WERI-Rb-1 (cell line): ENCODE measurements at regions not wholly inside any gene's neighbourhood (a gene's known extent, or its start where the extent isn't known, plus 50 kb on each side); places are given as distances from the start of the nearest gene placed in this dataset.
"Not testable (repeated sequence)": the region's sequence is repeated elsewhere in the genome, so short reads cannot be mapped to it uniquely, and the experiment has no call there.

Source experiments
- DNase-seq: peaks from one replicate; pipeline ENCODE4 v3.0.0-alpha.2; 2020
- H3K27ac ChIP-seq: fragments of 250-450 bp; sonication (Bioruptor Pico); 2 replicates; pipeline ENCODE4 v1.5.1; 2020; ENCODE audit warnings: mild to moderate bottlenecking, moderate library complexity
- H3K27me3 ChIP-seq: fragments of 250-450 bp; sonication (Bioruptor Pico); 2 replicates; pipeline ENCODE4 v1.5.1; 2021; ENCODE audit warnings: mild to moderate bottlenecking, low read depth, moderate library complexity; ENCODE audit not compliant: insufficient read depth, severe bottlenecking
- H3K36me3 ChIP-seq: fragments of 250-450 bp; sonication (Bioruptor Pico); 2 replicates; pipeline ENCODE4 v1.5.1; 2020; ENCODE audit warnings: mild to moderate bottlenecking, moderate library complexity
- H3K4me3 ChIP-seq: 2 replicates; pipeline ENCODE4 v1.5.1; 2011; ENCODE audit warnings: low read depth, mild to moderate bottlenecking, control low read depth, low read length
- H3K9me3 ChIP-seq: fragments of 250-450 bp; sonication (Bioruptor Pico); 2 replicates; pipeline ENCODE4 v1.5.1; 2021; ENCODE audit warnings: mild to moderate bottlenecking, moderate library complexity; ENCODE audit not compliant: severe bottlenecking

DNA sequence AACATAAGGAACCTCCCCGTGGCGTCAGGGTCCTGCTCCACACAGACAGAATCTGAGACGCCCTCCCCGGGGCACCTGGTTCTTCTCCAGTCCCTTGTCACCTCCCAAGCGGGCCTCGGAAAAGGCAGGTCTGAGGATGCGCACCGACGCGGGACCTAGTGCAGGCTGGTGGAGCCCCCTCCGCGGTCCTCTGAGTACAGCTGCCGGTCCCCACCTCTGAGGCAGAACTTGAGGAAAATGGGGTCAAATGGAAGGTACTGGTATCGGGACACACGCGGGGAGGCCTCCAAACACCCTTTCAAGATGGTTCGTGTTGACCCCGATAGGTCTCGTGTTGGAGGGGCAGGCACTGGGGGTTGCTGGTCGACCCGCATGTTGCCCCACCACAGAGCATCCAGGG is 1725.3 kb downstream of the SPATA31A7 start:
- not testable (repeated sequence) for H3K36me3 ChIP-seq, H3K9me3 ChIP-seq, DNase-seq, H3K27ac ChIP-seq, H3K4me3 ChIP-seq, H3K27me3 ChIP-seq

DNA sequence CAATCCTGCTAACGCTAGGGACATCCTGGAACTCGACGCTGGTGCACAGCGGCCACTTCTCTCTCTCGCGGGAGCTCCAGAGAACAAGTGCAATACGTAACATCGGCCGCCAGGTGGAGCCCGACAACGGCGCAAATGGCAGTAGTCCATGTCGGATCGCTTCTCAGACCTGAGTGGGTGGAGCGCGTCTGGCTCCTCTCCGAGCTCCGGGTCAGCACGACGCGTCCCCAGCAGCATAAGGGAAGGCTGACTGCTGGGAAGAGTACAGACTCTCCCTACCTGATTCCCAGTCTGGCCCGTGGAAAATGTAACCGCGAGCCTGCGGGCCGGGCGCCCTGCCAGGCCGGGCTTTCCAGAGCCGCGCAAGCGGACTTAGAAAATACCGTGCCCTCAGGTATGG is 1725.8 kb downstream of the SPATA31A7 start:
- not testable (repeated sequence) for H3K9me3 ChIP-seq, H3K4me3 ChIP-seq, H3K27me3 ChIP-seq, DNase-seq, H3K36me3 ChIP-seq, H3K27ac ChIP-seq

DNA sequence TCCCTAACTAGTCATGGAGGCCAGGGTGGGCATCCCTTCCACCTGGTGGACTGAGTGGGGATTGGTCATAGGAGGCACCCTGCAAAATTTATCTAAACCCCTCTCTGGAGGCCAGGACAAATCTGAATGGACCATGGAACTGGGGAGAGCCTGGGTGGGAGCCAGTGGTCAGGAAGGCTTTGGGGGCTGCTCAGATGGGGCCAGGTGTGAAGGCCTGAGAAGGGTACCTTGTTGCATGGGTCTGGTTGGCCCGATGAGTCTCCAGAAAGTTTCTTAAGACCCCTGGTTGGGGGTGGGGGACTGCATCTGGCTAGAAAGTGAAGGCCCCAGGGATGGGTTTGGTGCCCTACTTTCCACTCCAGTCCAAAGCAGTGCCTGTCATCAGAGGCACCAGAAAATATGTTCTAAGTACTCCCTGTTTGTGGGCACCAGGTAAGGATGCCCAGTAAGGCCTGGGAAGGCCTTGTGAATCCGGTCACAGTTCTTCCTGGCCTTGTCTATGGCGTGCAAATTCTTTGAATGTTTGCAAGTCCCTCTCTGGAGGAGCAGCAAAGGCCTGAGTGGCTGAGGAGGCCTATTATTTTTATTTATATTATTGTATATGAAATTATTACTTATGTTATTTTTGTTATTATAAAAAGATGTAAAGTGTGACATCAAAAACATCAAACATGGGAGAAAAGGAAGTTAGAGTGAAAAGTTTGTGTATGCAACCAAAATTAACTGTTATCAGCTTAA is 1729.0 kb downstream of the SPATA31A7 start:
- DNase-seq, H3K27ac ChIP-seq, H3K36me3 ChIP-seq, H3K4me3 ChIP-seq, H3K9me3 ChIP-seq, H3K27me3 ChIP-seq: not testable (repeated sequence)

DNA sequence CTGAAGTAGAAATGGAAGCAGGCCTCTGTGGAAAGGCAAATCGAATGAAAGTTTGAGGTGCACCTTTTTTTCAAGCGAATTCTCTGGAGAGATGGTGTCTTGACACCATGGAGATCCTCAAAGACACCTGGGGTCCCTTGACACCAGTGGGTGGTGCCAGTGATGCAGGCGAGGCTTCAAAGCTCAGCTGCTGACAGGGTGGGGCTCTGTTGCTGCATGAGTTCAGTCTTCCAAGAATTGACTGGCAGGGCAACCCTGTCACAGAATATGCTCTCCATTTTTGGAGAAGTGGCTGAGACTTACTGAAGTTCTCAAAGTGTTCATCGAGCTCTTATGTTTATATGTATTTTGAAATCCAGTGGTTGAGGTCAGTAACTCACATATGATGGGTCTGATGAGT is 1741.6 kb downstream of the SPATA31A7 start:
- not testable (repeated sequence) for H3K27ac ChIP-seq

DNA sequence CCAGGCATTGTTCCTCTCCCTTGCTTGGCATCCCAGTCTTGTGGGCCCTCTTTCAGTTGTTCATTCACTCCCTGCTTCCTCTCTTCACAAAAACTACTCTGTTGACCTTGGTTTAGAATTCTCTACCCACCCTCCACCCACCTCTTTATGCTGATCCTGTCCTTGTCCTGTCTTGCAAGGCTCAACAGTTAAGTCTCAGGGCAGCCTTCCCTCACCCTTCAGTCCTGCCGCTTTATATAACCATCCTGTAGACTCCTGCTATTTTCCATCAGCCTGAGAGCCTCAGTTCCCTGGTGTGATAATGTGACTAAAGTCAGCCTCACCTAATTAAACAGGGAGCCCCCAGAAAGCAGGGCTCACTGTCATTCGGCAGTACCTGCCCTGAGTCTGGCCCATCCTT is 1763.0 kb downstream of the SPATA31A7 start:
- not testable (repeated sequence) for H3K9me3 ChIP-seq, H3K36me3 ChIP-seq, H3K27me3 ChIP-seq, H3K4me3 ChIP-seq, DNase-seq, H3K27ac ChIP-seq

More for the DNA sequence above, 1741.6 kb downstream of the SPATA31A7 start:
- not testable (repeated sequence) for H3K27me3 ChIP-seq, H3K36me3 ChIP-seq, DNase-seq, H3K4me3 ChIP-seq, H3K9me3 ChIP-seq
